Heart right ventricle (tissue), 16 donors: ENCODE measurements at regions not wholly inside any gene's neighbourhood (a gene's known extent, or its start where the extent isn't known, plus 50 kb on each side); places are given as distances from the start of the nearest gene placed in this dataset.

ENCODE experiments used
- ATAC-seq, 8 donors: fragments of 200-7000 bp; cut with Tn5 transposase; one replicate each; pipeline ENCODE4 v1.9.1; 2020; ENCODE audit warnings: mild to moderate bottlenecking in 8 of 8, moderate library complexity in 8 of 8, moderate number of reproducible peaks in 1 of 8
- DNase-seq, 2 donors: peaks; one replicate each; pipeline ENCODE4 v3.0.0-alpha.2; 2020
- H3K27ac ChIP-seq, 10 donors: fragments of 200-600 bp; sonication (generic) in 2 of 10; one replicate each; pipeline versions ENCODE4 v1.5.0 to v1.8.0; 2020 to 2022; ENCODE audit warnings: mild to moderate bottlenecking in 3 of 10
- H3K27me3 ChIP-seq, 7 donors: fragments of 200-600 bp; one replicate each; pipeline ENCODE4 v1.8.0; 2021 to 2022; ENCODE audit warnings: mild to moderate bottlenecking in 2 of 7
- H3K36me3 ChIP-seq, 9 donors: fragments of 200-600 bp; sonication (generic) in 1 of 9; one replicate each; pipeline versions ENCODE4 v1.5.0 to v1.8.0; 2020 to 2022; ENCODE audit warnings: mild to moderate bottlenecking in 2 of 9
- H3K4me1 ChIP-seq, 9 donors: fragments of 200-600 bp; sonication (generic) in 1 of 9; one replicate each; pipeline versions ENCODE4 v1.5.0 to v1.8.0; 2020 to 2022; ENCODE audit warnings: mild to moderate bottlenecking in 4 of 9
- H3K4me3 ChIP-seq, 10 donors: fragments of 200-600 bp; sonication (generic) in 2 of 10; one replicate each; pipeline versions ENCODE4 v1.5.0 to v1.8.0; 2020 to 2022; ENCODE audit warnings: mild to moderate bottlenecking in 7 of 10, moderate library complexity in 2 of 10
- H3K9me3 ChIP-seq, 11 donors: fragments of 200-600 bp in 10 of 11; sonication (generic) in 2 of 11; one replicate each; pipeline versions ENCODE4 v1.5.0 to v1.8.0; 2013 to 2022; ENCODE audit warnings: mild to moderate bottlenecking in 2 of 11, control low read depth in 1 of 11, moderate library complexity in 1 of 11
- CTCF ChIP-seq, 9 donors: fragments of 200-600 bp; sonication (generic) in 2 of 9; IDR thresholded peaks; one replicate each; pipeline versions ENCODE4 v1.5.0 to v1.8.0; 2021 to 2022; ENCODE audit warnings: antibody characterized with exemption in 9 of 9, mild to moderate bottlenecking in 5 of 9, moderate library complexity in 1 of 9
- WGBS, 2 donors: extraction: QIAGEN DNeasy Blood & Tissue Kit; methylation state at CpG; one replicate each; pipeline ENCODE4 v1.1.7; 2013; ENCODE audit warnings: inconsistent platforms in 1 of 2; 5-methylcytosine and 5-hydroxymethylcytosine counted together
- intact Hi-C, 10 donors: fragments of 100-400 bp; cut with DNase I; formaldehyde crosslinking; loops; one replicate each; pipeline versions ENCODE4 v1.11.1 to v1.14.2; 2022
- donor health status: Arrhythmogenic right ventricular cardiomyopathy.
- donor health status: ischemic (EF 13 %, LVEDD 7.1; RV severe dilation, severe dysfunction).
- donor health status: healthy with polysubstance abuse.
- donor health status: DM: no; HTN: yes; CAD: no.
- donor health status: DM: no; HTN: no; CAD: no.
- donor health status: ischemic (EF 25% LVEDD 6.9; RV normal size, moderate dysfunction).
- donor health status: ischemic (EF 25% LVEDD 5.7; RV mildly dilated, moderate dysfunction).
- donor health status: healthy.
- donor health status: DM: yes; HTN: yes; CAD: no.
- donor health status: Ischemic cardiomyopathy.
- donor health status: ischemic (EF 35%, LVEDD 5.7; RV mildly dilated, moderate dysfunction).
- donor health status: nonischemic (EF 11% LVEDD 7.7; RV severe dilation, severe dysfunction).
- donor health status: DM: yes; HTN: yes; CAD: no.
- donor health status: PGD.
- donor health status: ischemic (EF 29% LVEDD 5.4; RV normal size, mild dysfunction).
- donor health status: nonischemic (EF 23%, LVEDD 6.1; RV moderate dilation, normal function).

- H3K4me1 ChIP-seq, result no peaks in the 10 kb centered on the region
- no peaks in the 10 kb centered on the region for H3K27me3 ChIP-seq
- intact Hi-C loops, result no loop called here
- TF ChIP-seq CTCF (IDR thresholded peaks at IDR 0.05), result no peak
- ATAC-seq, result no peak
- 96 to 100% methylated on average over 1 of the region's 1 CpG for WGBS, 2 donors
- H3K4me3 ChIP-seq, result no peak overlapping the region
- H3K9me3 ChIP-seq, result peaks cover 0 to 12% (median 4%) of the 10 kb centered on the region in 11 donors
- peaks cover 0 to 18% (median 0%) of the 10 kb centered on the region in 9 donors for H3K36me3 ChIP-seq
- no peak for DNase-seq
- no peak overlapping the region for H3K27ac ChIP-seq
Measured at GRCh38 chr13:73748404-73748803, 385.8 kb downstream of the KLF12 start.

- DNase-seq, result no peak
- Histone ChIP-seq H3K4me3 (no peak overlapping the region), H3K36me3 (peaks cover 0 to 18% (median 0%) of the 10 kb centered on the region in 9 donors), H3K4me1 (no peaks in the 10 kb centered on the region), H3K9me3 (peaks cover 0 to 12% (median 4%) of the 10 kb centered on the region in 11 donors), H3K27me3 (no peaks in the 10 kb centered on the region), H3K27ac (no peak overlapping the region)
- intact Hi-C loops, result no loop called here
- 50 to 60% methylated on average over 2 of the region's 2 CpGs for WGBS, 2 donors
- TF ChIP-seq CTCF (IDR thresholded peaks at IDR 0.05), result no peak
- peak in 3 of 8 donors; percentile 35 to 58 (median 42) for ATAC-seq
Measured at GRCh38 chr13:73745190-73745589, 389.0 kb downstream of the KLF12 start.

GRCh38 chr13:73742982-73743381 lies 391.2 kb downstream of the KLF12 start:
- H3K27me3 ChIP-seq, result no peaks in the 10 kb centered on the region
- no peak for TF ChIP-seq CTCF (IDR thresholded peaks at IDR 0.05)
- H3K4me3 ChIP-seq, result no peak overlapping the region
- ATAC-seq, result no peak
- peaks cover 0 to 7% (median 0%) of the 10 kb centered on the region in 9 donors for H3K4me1 ChIP-seq
- no peak overlapping the region for H3K27ac ChIP-seq
- no peak for DNase-seq
- no peaks in the 10 kb centered on the region for H3K36me3 ChIP-seq
- H3K9me3 ChIP-seq, result peaks cover 0 to under 1% (median 0%) of the 10 kb centered on the region in 11 donors
- intact Hi-C loops, result no loop called here
- 77 to 80% methylated on average over 4 of the region's 4 CpGs for WGBS, 2 donors

- TF ChIP-seq CTCF (IDR thresholded peaks at IDR 0.05), result no peak
- H3K27ac ChIP-seq, result no peak overlapping the region
- H3K9me3 ChIP-seq, result no peaks in the 10 kb centered on the region
- ATAC-seq (no peak), DNase-seq (no peak)
- no peak overlapping the region for H3K4me3 ChIP-seq
- H3K27me3 ChIP-seq, result no peaks in the 10 kb centered on the region
- WGBS, 2 donors, result 87 to 88% methylated on average over 3 of the region's 3 CpGs
- H3K36me3 ChIP-seq, result no peaks in the 10 kb centered on the region
- peaks cover 0 to 7% (median 0%) of the 10 kb centered on the region in 9 donors for H3K4me1 ChIP-seq
- intact Hi-C loops, result no loop called here
Measured at GRCh38 chr13:73741742-73742141, 392.5 kb downstream of the KLF12 start.
